IPS-15b (cell line): ENCODE measurements at regions not wholly inside any gene's neighbourhood (a gene's known extent, or its start where the extent isn't known, plus 50 kb on each side); places are given as distances from the start of the nearest gene placed in this dataset.

Experiments
- H3K27me3 ChIP-seq: one replicate; pipeline ENCODE4 v1.6.1; 2013; ENCODE audit warnings: low read length; ENCODE audit not compliant: control insufficient read depth, insufficient read depth
- H3K36me3 ChIP-seq: one replicate; pipeline ENCODE4 v1.6.1; 2013; ENCODE audit warnings: low read length; ENCODE audit not compliant: control insufficient read depth, insufficient read depth
- H3K4me1 ChIP-seq: one replicate; pipeline ENCODE4 v1.6.1; 2013; ENCODE audit warnings: mild to moderate bottlenecking, low read length; ENCODE audit not compliant: control insufficient read depth, insufficient read depth
- H3K4me3 ChIP-seq: one replicate; pipeline ENCODE4 v1.5.1; 2013; ENCODE audit warnings: low read depth, low read length
- H3K9ac ChIP-seq: one replicate; pipeline ENCODE4 v1.6.1; 2013; ENCODE audit warnings: low read depth, mild to moderate bottlenecking, low read length
- H3K9me3 ChIP-seq: one replicate; pipeline ENCODE4 v1.6.1; 2013; ENCODE audit warnings: mild to moderate bottlenecking, low read length; ENCODE audit not compliant: control insufficient read depth, insufficient read depth

- no peaks in the 10 kb centered on the region for H3K9me3 ChIP-seq
- H3K4me1 ChIP-seq, result peaks cover 2% of the 10 kb centered on the region
- H3K9ac ChIP-seq, result no peak overlapping the region
- no peaks in the 10 kb centered on the region for H3K27me3 ChIP-seq
- H3K36me3 ChIP-seq, result no peaks in the 10 kb centered on the region
- no peak overlapping the region for H3K4me3 ChIP-seq
Observed at GRCh38 chr2:104337869-104338268, 516.0 kb upstream of the POU3F3 start.

- Histone ChIP-seq H3K27me3 (no peaks in the 10 kb centered on the region), H3K36me3 (no peaks in the 10 kb centered on the region), H3K4me1 (peaks cover 3% of the 10 kb centered on the region), H3K9ac (no peak overlapping the region), H3K9me3 (no peaks in the 10 kb centered on the region), H3K4me3 (no peak overlapping the region)
Observed at GRCh38 chr2:104340162-104340561, 513.8 kb upstream of the POU3F3 start.

- Histone ChIP-seq H3K4me3 (no peak overlapping the region), H3K9ac (no peak overlapping the region), H3K4me1 (peaks cover 3% of the 10 kb centered on the region), H3K27me3 (no peaks in the 10 kb centered on the region), H3K36me3 (no peaks in the 10 kb centered on the region), H3K9me3 (no peaks in the 10 kb centered on the region)
Observed at GRCh38 chr2:104340879-104341828, 512.8 kb upstream of the POU3F3 start.

GRCh38 chr2:104344306-104344705 is 509.6 kb upstream of the POU3F3 start:
- no peak overlapping the region for H3K9ac ChIP-seq
- peaks cover 3% of the 10 kb centered on the region for H3K4me1 ChIP-seq
- no peak overlapping the region for H3K4me3 ChIP-seq
- no peaks in the 10 kb centered on the region for H3K9me3 ChIP-seq
- no peaks in the 10 kb centered on the region for H3K27me3 ChIP-seq
- H3K36me3 ChIP-seq, result no peaks in the 10 kb centered on the region

- Histone ChIP-seq H3K27me3 (no peaks in the 10 kb centered on the region), H3K36me3 (no peaks in the 10 kb centered on the region), H3K4me1 (peaks cover 3% of the 10 kb centered on the region), H3K9ac (no peak overlapping the region), H3K9me3 (no peaks in the 10 kb centered on the region), H3K4me3 (no peak overlapping the region)
Observed at GRCh38 chr2:104344985-104345384, 508.9 kb upstream of the POU3F3 start.

GRCh38 chr2:104358122-104358521 is 495.8 kb upstream of the POU3F3 start:
- Histone ChIP-seq H3K9me3 (no peaks in the 10 kb centered on the region), H3K27me3 (no peaks in the 10 kb centered on the region), H3K4me1 (no peaks in the 10 kb centered on the region), H3K9ac (no peak overlapping the region), H3K4me3 (no peak overlapping the region), H3K36me3 (no peaks in the 10 kb centered on the region)

GRCh38 chr2:104361414-104361813 is 492.5 kb upstream of the POU3F3 start:
- Histone ChIP-seq H3K9me3 (no peaks in the 10 kb centered on the region), H3K9ac (no peak overlapping the region), H3K27me3 (no peaks in the 10 kb centered on the region), H3K4me3 (no peak overlapping the region), H3K36me3 (no peaks in the 10 kb centered on the region), H3K4me1 (no peaks in the 10 kb centered on the region)

GRCh38 chr2:104368089-104368488 is 485.8 kb upstream of the POU3F3 start:
- H3K36me3 ChIP-seq, result no peaks in the 10 kb centered on the region
- H3K9ac ChIP-seq, result no peak overlapping the region
- peaks cover 8% of the 10 kb centered on the region for H3K4me1 ChIP-seq
- H3K9me3 ChIP-seq, result no peaks in the 10 kb centered on the region
- H3K27me3 ChIP-seq, result no peaks in the 10 kb centered on the region
- no peak overlapping the region for H3K4me3 ChIP-seq

GRCh38 chr2:104371087-104371781 is 482.7 kb upstream of the POU3F3 start:
- Histone ChIP-seq H3K27me3 (no peaks in the 10 kb centered on the region), H3K4me1 (peaks cover 8% of the 10 kb centered on the region), H3K9ac (no peak overlapping the region), H3K36me3 (no peaks in the 10 kb centered on the region), H3K4me3 (no peak overlapping the region), H3K9me3 (no peaks in the 10 kb centered on the region)

- no peaks in the 10 kb centered on the region for H3K27me3 ChIP-seq
- peaks cover 8% of the 10 kb centered on the region for H3K4me1 ChIP-seq
- H3K9me3 ChIP-seq, result no peaks in the 10 kb centered on the region
- H3K36me3 ChIP-seq, result no peaks in the 10 kb centered on the region
- H3K9ac ChIP-seq, result no peak overlapping the region
- no peak overlapping the region for H3K4me3 ChIP-seq
Observed at GRCh38 chr2:104375206-104375605, 478.7 kb upstream of the POU3F3 start.

- H3K4me1 ChIP-seq, result no peaks in the 10 kb centered on the region
- H3K27me3 ChIP-seq, result no peaks in the 10 kb centered on the region
- H3K9ac ChIP-seq, result no peak overlapping the region
- peak overlapping the region; percentile 27 for H3K4me3 ChIP-seq
- H3K36me3 ChIP-seq, result no peaks in the 10 kb centered on the region
- H3K9me3 ChIP-seq, result no peaks in the 10 kb centered on the region
Observed at GRCh38 chr2:104378853-104379374, 475.0 kb upstream of the POU3F3 start.

GRCh38 chr2:104384961-104385360 is 469.0 kb upstream of the POU3F3 start:
- Histone ChIP-seq H3K27me3 (no peaks in the 10 kb centered on the region), H3K4me3 (no peak overlapping the region), H3K9me3 (no peaks in the 10 kb centered on the region), H3K4me1 (no peaks in the 10 kb centered on the region), H3K36me3 (no peaks in the 10 kb centered on the region), H3K9ac (no peak overlapping the region)
